C4-2B (cell line): ENCODE measurements at regions not wholly inside any gene's neighbourhood (a gene's known extent, or its start where the extent isn't known, plus 50 kb on each side); places are given as distances from the start of the nearest gene placed in this dataset.

Source experiments
- ZFX ChIP-seq: fragments of 450-650 bp; IDR thresholded peaks from 2 replicates; pipeline ENCODE4 v1.6.1; 2017
- TF ChIP-seq, protein P1 (sequence below): fragments of 450-650 bp; conservative IDR thresholded peaks from 2 replicates; pipeline ENCODE4 v1.5.1; 2017; ENCODE audit warnings: mild to moderate bottlenecking

GRCh38 chr17:69711541-69711940 is 297.0 kb downstream of the MAP2K6 start:
- TF ChIP-seq, protein P1, sequence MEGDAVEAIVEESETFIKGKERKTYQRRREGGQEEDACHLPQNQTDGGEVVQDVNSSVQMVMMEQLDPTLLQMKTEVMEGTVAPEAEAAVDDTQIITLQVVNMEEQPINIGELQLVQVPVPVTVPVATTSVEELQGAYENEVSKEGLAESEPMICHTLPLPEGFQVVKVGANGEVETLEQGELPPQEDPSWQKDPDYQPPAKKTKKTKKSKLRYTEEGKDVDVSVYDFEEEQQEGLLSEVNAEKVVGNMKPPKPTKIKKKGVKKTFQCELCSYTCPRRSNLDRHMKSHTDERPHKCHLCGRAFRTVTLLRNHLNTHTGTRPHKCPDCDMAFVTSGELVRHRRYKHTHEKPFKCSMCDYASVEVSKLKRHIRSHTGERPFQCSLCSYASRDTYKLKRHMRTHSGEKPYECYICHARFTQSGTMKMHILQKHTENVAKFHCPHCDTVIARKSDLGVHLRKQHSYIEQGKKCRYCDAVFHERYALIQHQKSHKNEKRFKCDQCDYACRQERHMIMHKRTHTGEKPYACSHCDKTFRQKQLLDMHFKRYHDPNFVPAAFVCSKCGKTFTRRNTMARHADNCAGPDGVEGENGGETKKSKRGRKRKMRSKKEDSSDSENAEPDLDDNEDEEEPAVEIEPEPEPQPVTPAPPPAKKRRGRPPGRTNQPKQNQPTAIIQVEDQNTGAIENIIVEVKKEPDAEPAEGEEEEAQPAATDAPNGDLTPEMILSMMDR: no peak
- no peak for TF ChIP-seq ZFX
